ENCODE measurements at regions not wholly inside any gene's neighbourhood (a gene's known extent, or its start where the extent isn't known, plus 50 kb on each side); places are given as distances from the start of the nearest gene placed in this dataset.

DNA sequence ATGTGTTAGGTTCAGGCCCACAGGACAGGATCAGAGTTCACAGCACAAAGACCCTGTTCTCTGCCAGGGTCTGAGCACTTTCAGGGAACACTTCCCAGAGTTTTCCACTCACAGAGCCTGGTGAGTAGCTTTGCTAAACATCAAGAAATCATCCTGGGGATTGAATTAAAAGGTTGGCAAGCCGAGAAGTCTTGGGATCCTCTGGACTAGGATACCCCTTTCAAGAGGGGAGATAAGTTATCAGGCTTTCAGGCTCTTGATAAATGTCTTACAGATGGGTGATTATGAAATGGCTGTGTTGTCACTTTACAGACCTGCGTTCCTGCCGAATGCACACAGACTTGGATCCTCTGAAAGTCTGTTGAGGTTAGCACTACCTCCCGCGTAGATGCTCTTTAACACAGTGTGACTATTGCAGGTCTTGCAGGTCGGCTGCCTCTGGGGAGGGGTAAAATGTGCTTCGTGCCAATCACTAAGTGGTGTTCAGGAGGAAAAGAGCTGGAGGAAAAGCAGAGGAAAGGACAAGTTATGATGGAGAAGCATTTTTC, 473.5 kb upstream of the AKR1E2 start:
- TF ChIP-seq, protein P1, sequence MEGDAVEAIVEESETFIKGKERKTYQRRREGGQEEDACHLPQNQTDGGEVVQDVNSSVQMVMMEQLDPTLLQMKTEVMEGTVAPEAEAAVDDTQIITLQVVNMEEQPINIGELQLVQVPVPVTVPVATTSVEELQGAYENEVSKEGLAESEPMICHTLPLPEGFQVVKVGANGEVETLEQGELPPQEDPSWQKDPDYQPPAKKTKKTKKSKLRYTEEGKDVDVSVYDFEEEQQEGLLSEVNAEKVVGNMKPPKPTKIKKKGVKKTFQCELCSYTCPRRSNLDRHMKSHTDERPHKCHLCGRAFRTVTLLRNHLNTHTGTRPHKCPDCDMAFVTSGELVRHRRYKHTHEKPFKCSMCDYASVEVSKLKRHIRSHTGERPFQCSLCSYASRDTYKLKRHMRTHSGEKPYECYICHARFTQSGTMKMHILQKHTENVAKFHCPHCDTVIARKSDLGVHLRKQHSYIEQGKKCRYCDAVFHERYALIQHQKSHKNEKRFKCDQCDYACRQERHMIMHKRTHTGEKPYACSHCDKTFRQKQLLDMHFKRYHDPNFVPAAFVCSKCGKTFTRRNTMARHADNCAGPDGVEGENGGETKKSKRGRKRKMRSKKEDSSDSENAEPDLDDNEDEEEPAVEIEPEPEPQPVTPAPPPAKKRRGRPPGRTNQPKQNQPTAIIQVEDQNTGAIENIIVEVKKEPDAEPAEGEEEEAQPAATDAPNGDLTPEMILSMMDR (IDR thresholded peaks at IDR 0.05 in 4 of 5, conservative IDR thresholded peaks at IDR 0.05 in 1 of 5): no peak
- TF ChIP-seq POLR2A (IDR thresholded peaks at IDR 0.05): no peak
